Stimulated activated CD8-positive, alpha-beta memory T cell treated with anti-CD3 and anti-CD28 coated beads, Interleukin-12 subunit alpha, Interleukin-12 subunit beta, amount 100 ng/mL, for 1 hour (primary cell): ENCODE measurements at regions not wholly inside any gene's neighbourhood (a gene's known extent, or its start where the extent isn't known, plus 50 kb on each side); places are given as distances from the start of the nearest gene placed in this dataset.
A peak's percentile ranks its signal among the peaks of the same experiment; 100 is the strongest.

Experiments
- DNase-seq: peaks from one replicate; pipeline ENCODE4 v3.0.0-alpha.2; 2020; ENCODE audit warnings: low read depth

DNA sequence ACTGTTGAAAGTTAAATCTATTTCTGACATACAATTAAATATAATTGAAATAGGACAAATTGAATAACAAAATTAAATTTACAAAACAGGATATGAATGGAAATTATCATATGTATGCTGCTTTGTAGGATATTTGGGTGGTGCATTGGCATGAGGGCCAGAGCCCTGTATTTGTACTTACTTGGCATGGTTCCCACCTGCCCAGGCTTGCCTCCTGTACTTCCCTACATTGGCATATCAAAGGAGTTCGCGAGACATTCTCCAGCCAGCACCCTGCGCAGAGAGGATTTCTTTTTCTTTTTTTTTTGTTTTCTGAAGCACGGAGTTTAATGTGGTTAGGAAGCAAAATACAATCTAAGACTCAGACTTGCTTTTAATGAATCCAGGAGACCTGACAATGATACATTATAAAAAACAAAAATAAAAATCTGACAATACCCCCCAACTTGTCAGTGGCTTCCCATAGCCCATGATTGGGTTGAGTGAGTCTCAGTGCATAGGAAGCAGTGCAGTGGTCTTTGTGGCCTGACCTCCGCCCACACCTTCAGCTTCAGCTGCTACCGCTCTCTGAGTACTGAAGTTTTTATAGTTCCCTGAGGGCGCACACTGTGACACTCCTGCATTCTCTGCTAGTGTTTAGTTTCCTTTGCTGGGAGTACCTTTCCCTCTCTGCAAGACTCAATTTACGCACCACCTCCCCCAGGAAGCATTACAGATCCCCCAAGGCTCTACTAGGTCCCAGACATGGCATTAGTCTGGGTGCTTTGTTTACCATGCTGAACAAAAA is 440.8 kb downstream of the UTRN start:
- peak; percentile 2 for DNase-seq

DNA sequence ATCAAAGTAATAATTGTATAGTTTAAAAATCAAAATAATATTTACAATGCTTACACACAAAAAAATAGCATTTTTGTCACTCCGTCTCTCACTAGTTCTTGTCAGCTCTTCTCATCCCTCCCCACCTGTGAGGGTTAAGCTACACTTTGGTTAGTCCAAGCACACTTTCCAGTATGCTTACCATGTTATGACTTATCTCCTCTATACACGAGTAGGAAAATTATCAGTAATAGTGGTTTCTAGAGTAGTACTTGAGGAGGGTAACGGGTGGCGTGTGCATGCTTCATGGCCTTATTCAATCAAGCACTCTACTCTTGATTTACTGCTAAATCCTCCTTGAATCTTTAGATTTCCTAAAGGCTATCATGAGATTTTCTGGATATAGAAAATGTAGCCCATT is 443.7 kb downstream of the UTRN start:
- no peak for DNase-seq

DNA sequence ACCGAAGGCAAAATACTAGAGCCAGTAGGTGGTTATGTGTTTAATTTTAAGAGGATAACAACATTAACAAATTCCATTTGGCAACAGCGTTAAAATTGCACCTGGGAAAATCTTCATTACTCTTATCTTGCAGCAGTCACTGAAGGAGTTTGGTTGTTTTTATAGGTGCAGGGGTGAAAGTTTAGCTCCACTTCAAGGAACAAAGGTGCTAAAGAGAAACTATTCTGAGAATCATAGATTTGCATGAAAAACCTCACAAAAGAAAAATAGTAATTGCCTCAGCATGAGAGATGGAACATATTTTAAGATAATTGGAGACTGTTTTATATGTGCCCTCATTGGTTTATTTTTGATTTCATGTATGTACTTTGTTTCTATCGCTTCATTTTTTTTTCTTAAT is 444.4 kb downstream of the UTRN start:
- no peak for DNase-seq

DNA sequence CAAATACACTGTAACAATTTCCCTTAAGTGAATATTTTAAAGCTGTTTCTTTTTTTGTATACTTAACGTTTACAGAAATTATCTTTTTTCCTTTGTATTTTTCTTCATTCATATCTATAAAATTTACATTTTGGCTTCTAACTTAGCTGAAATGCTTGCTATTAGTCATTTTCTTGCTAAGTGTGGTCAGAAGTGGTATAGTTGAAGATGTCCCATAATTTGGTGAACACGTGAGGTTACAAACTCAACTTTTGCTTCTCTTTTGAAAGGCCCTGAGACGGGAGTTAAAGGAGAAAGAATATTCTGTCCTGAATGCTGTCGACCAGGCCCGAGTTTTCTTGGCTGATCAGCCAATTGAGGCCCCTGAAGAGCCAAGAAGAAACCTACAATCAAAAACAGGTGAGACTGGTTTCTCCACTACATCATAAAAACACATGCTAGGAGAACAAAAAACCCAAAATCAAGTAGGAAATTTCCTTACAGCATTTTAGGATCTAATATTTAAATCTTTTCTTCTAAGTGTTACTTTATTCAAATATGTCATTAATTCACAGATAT is 445.0 kb downstream of the UTRN start:
- no peak for DNase-seq

DNA sequence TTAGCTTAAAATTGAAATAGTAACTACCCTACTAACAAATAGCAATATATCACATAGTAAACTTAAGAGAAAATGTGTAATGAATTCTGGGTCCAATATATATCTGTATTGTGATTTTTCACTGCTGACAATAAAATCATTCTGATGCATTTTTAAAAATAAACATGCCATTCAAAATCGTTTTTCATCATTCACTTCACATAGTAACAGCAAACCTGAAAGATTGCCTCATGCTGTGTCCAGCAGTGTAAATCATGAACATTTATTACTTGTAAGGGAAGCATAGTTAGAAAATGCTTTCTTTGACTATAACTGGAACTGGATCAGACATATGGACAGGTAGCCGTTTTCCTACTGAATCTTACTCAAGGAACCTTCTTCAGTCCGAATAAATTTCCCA is 446.1 kb downstream of the UTRN start:
- DNase-seq, result no peak

DNA sequence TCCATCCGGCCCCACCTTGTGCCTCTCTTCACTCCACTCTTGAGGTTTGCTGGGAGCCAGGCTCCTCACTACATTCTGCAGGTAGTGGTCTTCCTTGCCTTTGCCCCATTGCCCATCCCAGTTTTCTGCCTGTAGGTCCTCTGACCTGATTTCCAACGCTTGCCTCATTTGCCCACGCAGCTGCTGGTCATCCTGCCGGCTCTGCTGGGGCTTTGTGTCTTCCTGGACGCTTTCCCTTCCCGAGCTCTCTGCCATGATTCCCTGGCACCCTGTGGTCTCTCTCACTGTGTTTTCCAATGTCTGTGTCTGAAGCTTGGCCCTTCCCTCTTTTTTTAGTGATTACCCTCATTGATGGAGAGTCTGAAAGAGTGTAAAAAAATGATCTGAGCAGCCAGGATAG is 451.6 kb downstream of the UTRN start:
- no peak for DNase-seq

DNA sequence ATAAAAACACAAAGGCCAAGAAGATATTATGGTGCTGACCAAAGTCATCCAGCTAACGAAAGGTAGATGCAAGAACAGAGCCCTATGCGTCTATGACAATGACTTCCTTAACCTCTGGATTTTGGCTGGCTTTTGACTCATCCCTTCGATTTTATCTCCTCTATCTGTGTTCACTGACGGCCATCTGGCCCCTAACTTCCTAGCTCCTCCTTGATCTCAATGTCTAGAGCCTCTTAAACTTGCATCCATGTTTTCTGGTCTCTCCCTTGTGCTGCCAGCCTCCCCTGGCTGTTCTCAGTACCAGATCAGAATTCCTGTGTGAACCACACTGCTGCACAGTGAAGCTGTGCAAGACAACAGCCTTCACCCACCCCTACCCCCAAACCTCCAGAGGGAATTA is 452.9 kb downstream of the UTRN start:
- no peak for DNase-seq

DNA sequence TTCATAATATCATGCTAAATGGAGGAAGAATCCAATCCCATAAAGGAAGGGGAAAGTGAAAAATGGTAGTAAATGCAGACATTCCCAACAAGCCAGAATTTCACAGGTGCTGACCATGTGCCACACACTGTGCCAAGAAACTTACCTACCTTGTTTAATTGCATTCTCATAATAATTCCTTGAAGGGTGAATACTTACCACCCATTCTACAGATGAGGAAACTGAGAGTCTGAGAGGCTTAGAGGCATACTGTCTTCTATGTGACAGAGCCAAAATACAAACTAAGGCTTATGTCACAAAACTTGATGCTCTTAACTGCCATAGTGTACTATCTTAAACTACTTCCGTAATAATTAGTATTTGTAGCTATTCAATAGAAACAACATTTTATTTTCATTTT is 454.7 kb downstream of the UTRN start:
- no peak for DNase-seq

DNA sequence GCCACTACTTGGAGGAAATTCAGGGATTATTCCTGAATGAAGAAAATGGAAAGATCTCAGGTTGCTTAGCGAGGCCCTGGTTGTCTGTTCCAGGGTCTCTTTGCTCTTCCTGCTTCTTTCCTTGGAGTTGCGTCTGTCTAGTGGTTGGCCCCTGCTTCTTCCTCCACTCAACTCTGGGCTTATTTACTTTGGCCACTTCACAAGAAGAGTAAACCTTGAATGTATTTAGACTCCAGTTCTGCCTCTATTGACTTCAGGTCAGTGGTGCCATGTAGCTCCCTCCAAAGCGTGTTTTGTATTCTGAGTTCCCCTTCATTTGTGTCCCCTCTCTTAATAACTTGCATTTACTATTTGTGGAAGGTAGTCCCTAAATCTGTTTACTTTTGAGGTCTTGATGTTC is 456.5 kb downstream of the UTRN start:
- no peak for DNase-seq

DNA sequence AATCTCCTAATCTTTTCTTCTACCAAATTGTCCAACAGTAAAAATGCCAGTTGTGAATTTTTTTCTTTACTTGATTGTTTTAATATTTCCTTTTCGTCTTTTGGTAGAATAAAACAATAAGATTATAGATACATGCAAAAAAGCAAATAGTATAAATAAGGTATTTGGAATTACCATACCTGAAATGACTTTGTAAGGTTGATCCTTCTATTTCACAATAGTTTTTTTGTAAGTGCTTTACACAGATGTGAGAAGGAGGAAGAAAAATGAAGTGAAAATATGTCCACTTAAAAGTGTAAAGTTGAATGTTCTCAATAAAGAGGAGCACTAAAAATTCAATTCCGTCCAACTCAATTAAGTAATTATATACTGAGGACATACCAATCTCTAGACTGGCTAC is 457.6 kb downstream of the UTRN start:
- no peak for DNase-seq

DNA sequence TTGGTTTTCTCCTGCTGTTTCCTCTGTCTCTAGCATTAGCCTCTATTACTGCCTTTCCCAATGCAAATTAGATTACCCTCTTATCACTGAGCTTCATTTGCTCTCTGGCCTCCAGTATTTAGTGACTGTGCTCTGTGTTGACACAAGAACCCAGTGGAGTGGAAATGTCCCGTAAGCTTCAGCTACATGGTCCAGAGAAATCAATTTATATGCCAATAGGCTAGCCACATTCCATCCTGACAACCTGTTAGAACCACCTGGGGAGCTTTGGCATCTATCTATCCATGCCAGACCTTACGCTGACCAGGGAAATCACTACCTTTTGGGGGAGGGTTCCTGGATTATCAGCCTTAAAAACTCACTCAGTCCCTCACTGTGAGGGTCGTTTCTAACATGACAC is 459.6 kb downstream of the UTRN start:
- no peak for DNase-seq

DNA sequence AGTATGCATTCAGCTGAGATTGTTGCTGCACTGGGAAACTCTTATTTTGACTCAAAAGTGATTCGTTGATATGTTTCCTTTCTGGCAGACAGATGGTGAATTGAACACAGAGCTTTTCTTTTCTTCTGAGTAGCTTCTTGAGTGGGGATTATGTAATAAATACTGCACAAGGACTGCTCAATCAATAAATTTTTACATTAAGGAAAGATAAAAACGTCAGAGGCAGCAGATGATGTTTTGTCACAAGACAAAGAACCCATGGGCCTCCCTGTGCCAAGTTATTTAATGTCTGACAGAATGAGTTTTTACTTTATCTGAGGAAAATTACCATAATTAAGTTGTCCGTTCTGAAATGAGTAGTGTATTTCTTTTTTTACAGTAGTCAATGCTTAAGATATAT is 460.3 kb downstream of the UTRN start:
- no peak for DNase-seq

DNA sequence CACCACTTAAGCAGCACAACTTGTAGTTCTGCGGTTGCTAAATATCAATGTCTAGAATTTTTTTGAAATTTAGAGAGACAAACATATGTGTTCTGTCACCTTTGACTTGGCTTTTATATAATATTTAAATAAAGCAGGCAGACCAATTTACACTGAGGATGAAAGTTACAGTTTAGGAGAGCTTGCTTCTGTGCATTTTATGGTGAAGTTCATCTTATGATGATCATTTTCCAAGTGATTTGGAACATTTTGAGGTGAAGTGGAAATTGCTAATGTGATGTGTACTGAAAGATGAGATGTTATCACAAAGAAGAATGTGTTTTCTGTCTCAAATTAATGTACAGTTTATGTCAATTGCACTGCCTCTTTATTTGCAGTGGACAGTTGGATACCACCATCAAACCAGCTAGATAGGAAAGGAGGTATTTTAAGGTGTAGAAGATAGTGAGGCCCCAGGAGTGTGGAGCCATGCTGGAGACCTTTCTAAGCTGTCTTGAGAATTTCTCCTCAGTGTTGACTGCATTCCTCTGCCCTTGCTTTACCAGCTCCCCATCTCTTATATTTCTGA is 461.9 kb downstream of the UTRN start:
- DNase-seq, result no peak

DNA sequence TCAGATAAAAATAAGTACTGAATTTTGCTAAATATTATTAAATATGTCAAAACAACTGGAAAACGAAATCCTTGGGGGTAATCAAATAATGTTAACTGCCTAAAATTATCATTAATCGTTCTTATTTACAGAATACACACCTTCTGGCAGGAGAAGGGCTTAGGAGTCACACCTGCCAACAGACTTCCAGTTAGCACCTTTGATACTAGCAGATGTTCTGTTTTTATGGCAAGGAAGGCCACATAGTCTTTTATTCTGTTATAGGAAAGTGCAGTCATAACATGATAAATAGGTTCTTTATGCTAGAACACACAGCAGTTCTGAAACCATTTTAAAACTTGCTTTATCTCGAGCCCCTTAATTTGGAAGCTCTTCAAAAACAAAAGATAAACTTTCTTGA is 464.1 kb downstream of the UTRN start:
- no peak for DNase-seq

DNA sequence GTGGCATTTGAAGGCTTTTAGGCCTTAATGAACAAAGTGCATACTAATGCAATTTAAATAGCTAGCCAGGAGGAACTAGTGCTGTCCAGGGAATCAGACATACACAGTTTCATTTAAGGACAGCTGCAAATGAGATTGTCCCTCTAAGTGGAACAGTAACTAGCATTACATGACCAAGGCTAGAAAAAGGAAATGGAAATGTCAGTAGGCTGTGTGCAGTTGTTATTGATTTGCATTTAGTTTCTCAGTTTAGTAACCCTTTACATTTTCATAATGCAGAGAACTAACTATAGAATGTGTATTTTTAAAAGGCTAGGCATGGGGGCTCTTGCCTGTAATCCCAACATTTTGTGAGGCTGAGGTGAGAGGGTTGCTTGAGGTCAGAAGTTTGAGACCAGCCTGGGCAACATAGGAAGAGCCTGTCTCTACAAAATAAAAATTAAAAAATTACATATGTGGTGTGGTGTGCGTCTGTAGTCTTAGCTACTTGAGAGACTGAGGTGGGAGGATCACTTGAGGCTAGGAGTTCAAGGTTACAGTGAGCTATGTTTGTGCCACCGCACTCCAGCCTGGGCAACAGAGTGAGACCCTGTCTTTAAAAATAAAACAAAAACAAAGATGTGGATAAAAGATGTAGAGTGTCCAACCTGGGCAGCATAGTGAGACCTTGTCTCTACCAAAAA is 468.0 kb downstream of the UTRN start:
- DNase-seq, result no peak

DNA sequence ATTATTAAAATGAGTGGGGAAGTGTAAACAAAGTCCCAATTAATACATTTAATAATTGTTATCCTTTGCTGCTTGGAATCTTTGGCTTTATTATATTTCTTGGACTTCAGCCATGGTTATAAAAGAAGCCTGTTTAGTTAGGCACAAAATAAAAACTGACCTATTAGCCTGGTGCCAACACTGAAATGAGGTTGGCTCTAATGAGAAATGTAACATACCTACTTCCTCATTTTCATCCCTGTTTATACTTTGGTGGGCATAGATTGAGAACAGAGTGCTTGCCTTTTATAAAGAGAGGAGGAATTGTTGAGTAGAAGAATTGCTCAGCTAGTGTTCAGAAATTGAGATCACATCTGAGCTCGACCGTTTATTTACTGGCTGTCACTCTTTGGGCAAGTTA is 471.3 kb downstream of the UTRN start:
- no peak for DNase-seq

DNA sequence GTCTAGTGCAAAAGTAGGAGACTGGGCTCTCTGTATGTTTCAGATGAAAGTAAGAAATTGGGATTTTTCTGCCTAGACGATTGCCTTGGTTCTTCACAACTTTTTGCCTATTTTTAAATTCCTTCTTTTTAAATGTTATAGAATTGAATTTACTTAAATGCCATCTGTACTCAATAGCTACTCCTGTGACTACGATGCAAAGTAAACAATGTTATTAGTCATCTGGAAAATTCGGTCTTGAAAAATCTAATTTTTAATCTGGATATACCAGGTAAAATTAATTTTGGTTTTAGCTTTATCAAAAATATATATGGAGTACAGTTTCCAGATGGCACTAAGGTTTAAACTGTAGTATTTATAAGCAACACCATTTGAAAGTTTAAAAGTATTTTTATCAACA is 472.2 kb downstream of the UTRN start:
- no peak for DNase-seq

DNA sequence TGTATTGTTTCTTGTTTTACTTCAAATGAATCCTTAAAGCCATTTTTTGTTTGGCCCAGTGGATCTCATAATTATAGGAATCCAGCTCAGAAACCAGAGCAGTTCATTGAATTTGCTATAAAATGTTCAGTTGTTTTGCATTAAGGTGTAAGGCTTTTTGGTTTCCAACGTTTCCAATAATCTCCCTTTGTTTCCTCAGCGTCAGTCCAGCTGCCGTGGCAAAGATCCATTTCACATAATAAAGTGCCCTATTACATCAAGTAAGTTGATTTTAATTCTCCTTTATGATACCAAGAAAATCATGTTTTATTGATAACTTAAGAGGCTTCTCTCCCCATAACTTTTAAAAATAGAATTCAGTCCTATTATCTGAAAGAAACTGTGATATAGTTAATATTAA is 472.6 kb downstream of the UTRN start:
- no peak for DNase-seq

DNA sequence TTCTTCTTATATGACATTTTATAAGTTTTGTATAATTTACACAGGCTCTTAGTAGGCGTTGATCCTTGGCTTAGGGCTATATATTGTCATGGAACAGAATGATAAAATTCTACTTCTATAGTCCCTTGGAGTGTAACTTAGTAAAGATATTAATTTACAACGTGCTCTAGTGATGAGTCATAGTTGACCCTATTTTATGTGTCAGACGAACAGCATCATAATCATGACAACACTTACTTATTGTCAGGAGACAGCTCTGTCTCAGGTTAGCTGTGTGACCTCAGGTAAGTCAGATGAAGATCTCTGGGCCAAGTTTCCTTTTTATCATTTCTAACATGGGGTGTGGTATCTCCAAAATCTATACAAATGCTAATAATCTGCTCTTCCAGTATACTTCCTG is 473.5 kb downstream of the UTRN start:
- DNase-seq, result no peak

DNA sequence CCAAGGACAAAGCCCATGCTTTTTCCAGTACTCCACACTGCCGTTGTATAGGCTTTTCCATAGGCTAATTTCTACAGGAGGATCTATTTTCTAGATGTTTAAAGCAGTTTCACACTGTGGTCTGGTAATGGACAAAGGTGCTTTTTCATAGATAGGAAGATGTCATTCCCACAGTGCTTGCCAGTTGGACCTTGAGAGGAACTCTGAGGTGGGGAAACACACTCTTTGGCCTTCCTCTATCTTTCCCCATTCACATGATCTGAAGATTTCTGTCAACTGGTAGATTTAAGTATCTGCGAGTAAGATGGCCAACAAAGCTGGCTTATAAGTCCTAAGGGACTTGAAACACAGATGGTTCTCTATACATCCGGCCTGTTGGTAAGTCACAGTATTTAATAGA is 477.3 kb downstream of the UTRN start:
- DNase-seq, result no peak

DNA sequence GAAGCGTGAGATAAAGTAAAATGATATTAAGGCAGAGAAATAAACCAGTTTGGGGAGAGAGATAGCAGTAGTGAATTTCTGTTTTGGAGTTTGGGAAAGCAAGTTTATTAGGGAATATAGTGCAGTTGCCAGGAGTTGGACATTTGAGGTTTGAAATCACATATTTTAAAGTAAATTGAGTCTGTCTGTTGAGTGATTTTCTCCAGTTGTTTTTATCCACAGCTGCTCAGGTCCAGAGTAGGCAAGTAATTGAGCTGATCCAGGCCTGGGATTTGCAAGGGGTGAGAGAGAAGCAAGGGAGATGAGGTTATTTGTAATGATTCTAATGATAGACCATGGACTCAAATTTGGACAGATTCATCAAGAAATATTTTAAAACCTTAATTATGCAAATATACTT is 481.9 kb downstream of the UTRN start:
- no peak for DNase-seq

DNA sequence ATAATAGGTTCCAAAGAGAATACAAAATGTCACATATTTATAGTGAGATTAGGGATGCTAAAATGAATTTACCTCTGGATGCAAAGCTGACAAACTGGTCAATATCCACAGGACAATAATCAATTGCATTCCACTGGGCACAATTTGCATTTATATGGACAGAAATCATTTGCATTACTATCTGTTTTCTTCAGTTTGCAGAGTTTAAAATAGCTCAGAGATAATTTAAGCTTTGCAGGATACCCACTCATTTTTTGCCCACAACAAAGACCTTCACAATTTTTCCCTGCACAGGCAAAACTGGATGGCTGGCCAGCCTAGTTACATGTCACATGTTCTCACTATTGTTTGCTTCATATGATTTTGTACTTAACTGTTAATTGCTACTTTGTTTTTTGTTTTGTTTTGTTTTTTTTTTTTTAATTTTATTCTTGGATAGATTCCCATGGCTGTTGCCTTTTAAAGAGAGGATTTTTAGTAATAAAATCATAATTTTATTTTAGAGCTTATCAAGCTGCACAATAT is 483.5 kb downstream of the UTRN start:
- no peak for DNase-seq

DNA sequence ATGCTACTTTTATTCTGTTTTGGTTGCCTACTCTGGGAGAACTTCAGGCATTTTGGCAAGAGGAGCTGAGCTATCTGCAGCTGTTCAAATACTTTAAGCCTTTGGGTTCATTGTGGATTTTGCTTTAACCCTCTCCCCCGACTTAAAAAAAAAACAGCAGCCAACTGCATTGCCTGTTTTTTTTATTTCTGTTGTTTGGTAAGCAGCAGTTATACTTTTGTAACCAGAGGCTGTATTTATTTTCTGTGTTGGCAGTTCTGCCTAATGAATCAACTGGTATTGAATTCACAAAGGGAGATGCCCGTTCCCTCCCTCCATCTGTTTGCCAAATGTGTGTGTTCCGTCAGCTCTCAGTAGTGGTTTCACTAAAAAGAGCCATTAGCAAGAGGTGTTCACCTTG is 484.0 kb downstream of the UTRN start:
- no peak for DNase-seq
